Limb (tissue), 2 donors: ENCODE measurements at regions not wholly inside any gene's neighbourhood (a gene's known extent, or its start where the extent isn't known, plus 50 kb on each side); places are given as distances from the start of the nearest gene placed in this dataset.

Experiments
- DNase-seq, 2 donors: peaks; one replicate each; pipeline ENCODE4 v3.0.0-alpha.2; 2016; ENCODE audit errors: extremely low spot score in 2 of 2

- no peak for DNase-seq
Observed at GRCh38 chr18:57991552-57991951, 52.5 kb upstream of the NEDD4L start.

- no peak for DNase-seq
Observed at GRCh38 chr18:57989536-57989935, 54.5 kb upstream of the NEDD4L start.

- no peak for DNase-seq
Observed at GRCh38 chr18:57984490-57985115, 59.4 kb upstream of the NEDD4L start.

GRCh38 chr18:57983965-57984364, 60.1 kb upstream of the NEDD4L start:
- no peak for DNase-seq

- no peak for DNase-seq
Observed at GRCh38 chr18:57983472-57983871, 60.6 kb upstream of the NEDD4L start.

GRCh38 chr18:57982372-57983021, 61.5 kb upstream of the NEDD4L start:
- no peak for DNase-seq

- DNase-seq: no peak
Observed at GRCh38 chr18:57981308-57982028, 62.6 kb upstream of the NEDD4L start.

- no peak for DNase-seq
Observed at GRCh38 chr18:57980573-57981307, 63.3 kb upstream of the NEDD4L start.

- no peak for DNase-seq
Observed at GRCh38 chr18:57976230-57976773, 67.7 kb upstream of the NEDD4L start.

GRCh38 chr18:57975805-57976204, 68.2 kb upstream of the NEDD4L start:
- DNase-seq: no peak

- no peak for DNase-seq
Observed at GRCh38 chr18:57974585-57975265, 69.3 kb upstream of the NEDD4L start.

GRCh38 chr18:57973889-57974288, 70.1 kb upstream of the NEDD4L start:
- no peak for DNase-seq

GRCh38 chr18:57970356-57971095, 73.5 kb upstream of the NEDD4L start:
- no peak for DNase-seq

GRCh38 chr18:57969824-57970223, 74.2 kb upstream of the NEDD4L start:
- DNase-seq: no peak

GRCh38 chr18:57965246-57965645, 78.8 kb upstream of the NEDD4L start:
- DNase-seq: no peak

GRCh38 chr18:57961876-57962505, 82.0 kb upstream of the NEDD4L start:
- DNase-seq: no peak

- DNase-seq: no peak
Observed at GRCh38 chr18:57961411-57961810, 82.6 kb upstream of the NEDD4L start.

- DNase-seq: peak in 1 of 2 donors; percentile 8
Observed at GRCh38 chr18:57959278-57959677, 84.7 kb upstream of the NEDD4L start.

GRCh38 chr18:57957210-57957609, 86.8 kb upstream of the NEDD4L start:
- DNase-seq: no peak

GRCh38 chr18:57956491-57956890, 87.5 kb upstream of the NEDD4L start:
- DNase-seq: no peak
